ENCODE measurements at regions not wholly inside any gene's neighbourhood (a gene's known extent, or its start where the extent isn't known, plus 50 kb on each side); places are given as distances from the start of the nearest gene placed in this dataset.

- no peaks in the 10 kb centered on the region for H3K36me3 ChIP-seq
- H3K9me3 ChIP-seq, result peaks cover 0 to under 1% (median 0%) of the 10 kb centered on the region in 11 donors
- ATAC-seq (no peak), DNase-seq (no peak)
- H3K27me3 ChIP-seq, result no peaks in the 10 kb centered on the region
- no peak overlapping the region for H3K4me3 ChIP-seq
- no peak overlapping the region for H3K27ac ChIP-seq
- intact Hi-C loops (cut with DNase I), result no loop called here
- 61 to 66% methylated on average over 2 of the region's 2 CpGs for WGBS, 2 donors
- H3K4me1 ChIP-seq, result no peaks in the 10 kb centered on the region
- TF ChIP-seq, protein P1, sequence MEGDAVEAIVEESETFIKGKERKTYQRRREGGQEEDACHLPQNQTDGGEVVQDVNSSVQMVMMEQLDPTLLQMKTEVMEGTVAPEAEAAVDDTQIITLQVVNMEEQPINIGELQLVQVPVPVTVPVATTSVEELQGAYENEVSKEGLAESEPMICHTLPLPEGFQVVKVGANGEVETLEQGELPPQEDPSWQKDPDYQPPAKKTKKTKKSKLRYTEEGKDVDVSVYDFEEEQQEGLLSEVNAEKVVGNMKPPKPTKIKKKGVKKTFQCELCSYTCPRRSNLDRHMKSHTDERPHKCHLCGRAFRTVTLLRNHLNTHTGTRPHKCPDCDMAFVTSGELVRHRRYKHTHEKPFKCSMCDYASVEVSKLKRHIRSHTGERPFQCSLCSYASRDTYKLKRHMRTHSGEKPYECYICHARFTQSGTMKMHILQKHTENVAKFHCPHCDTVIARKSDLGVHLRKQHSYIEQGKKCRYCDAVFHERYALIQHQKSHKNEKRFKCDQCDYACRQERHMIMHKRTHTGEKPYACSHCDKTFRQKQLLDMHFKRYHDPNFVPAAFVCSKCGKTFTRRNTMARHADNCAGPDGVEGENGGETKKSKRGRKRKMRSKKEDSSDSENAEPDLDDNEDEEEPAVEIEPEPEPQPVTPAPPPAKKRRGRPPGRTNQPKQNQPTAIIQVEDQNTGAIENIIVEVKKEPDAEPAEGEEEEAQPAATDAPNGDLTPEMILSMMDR (IDR thresholded peaks at IDR 0.05), result no peak
Observed at GRCh38 chr5:21219966-21220365, 1232.0 kb upstream of the CDH18 start.

DNA sequence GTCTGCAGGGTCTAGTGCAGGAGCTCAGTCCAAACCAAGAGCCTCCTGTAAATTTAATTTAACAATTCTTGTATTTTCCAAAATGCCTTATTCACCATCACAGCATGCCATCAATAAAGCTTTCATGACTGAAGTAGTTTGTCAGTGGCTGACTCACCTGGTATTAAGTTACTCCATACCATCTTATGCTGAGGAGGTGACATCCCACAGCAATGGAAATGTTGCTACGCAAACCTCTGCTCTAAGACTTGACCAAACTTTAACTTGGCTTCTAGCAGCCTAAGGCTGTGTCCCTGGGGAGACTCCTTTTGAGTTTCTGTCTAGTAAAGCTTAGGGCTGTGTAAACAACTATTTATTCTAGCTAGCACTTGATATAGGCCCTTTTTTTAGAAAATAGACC lies 1231.3 kb upstream of the CDH18 start:
- intact Hi-C loops (cut with DNase I), result no loop called here
- no peak for DNase-seq
- TF ChIP-seq, protein P1 (IDR thresholded peaks at IDR 0.05), result no peak
- ATAC-seq, result no peak
- WGBS, 2 donors, result 88 to 93% methylated on average over 1 of the region's 1 CpG
- H3K9me3 ChIP-seq, result no peaks in the 10 kb centered on the region
- no peaks in the 10 kb centered on the region for H3K36me3 ChIP-seq
- H3K27ac ChIP-seq, result no peak overlapping the region
- no peaks in the 10 kb centered on the region for H3K4me1 ChIP-seq
- no peak overlapping the region for H3K4me3 ChIP-seq
- H3K27me3 ChIP-seq, result no peaks in the 10 kb centered on the region

DNA sequence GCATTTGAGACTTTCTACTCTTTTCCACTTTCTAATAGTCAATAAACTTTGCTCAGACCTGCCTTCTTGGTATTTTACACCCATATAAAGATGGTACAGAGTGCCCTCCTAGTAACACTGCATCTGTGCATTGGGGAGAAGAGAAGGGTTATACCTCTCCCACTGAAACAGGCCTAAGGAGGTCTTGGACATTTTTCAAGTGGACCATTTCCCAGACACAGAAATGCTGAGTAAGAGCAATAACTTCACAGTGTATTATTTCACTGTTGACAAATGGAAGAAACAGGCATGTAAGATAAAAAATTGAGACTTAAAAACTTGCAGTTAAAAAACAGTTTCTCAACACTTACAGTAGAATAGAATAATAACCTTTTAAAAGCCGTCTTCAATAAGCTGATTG lies 1224.0 kb upstream of the CDH18 start:
- Histone ChIP-seq H3K27ac (no peak overlapping the region), H3K4me3 (no peak overlapping the region), H3K36me3 (no peaks in the 10 kb centered on the region), H3K4me1 (no peaks in the 10 kb centered on the region), H3K9me3 (no peaks in the 10 kb centered on the region), H3K27me3 (no peaks in the 10 kb centered on the region)
- TF ChIP-seq, protein P1 (IDR thresholded peaks at IDR 0.05), result no peak
- 66 to 72% methylated on average over 1 of the region's 1 CpG for WGBS, 2 donors
- intact Hi-C loops (cut with DNase I), result no loop called here
- no peak for DNase-seq
- no peak for ATAC-seq

DNA sequence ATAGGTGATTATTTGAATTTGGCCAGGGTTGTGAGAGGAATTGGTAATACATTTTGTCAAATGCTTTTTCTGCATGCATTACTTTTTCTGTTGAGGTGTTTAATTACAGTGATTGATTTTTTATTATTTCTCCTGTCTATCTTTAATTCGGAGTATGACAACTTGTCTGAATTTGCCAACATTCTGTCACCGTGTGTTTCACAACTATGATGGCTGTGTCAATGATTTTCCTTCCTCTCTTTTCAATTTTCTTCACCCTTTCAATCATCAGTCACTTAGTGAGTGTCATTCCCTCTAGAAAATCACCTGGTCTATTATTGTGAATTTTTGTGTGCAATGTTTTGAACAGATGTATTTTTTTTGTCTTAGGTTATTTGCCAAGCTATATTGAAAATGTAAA lies 1221.4 kb upstream of the CDH18 start:
- no peaks in the 10 kb centered on the region for H3K9me3 ChIP-seq
- intact Hi-C loops (cut with DNase I), result no loop called here
- TF ChIP-seq, protein P1 (IDR thresholded peaks at IDR 0.05), result no peak
- H3K4me1 ChIP-seq, result no peaks in the 10 kb centered on the region
- ATAC-seq (no peak), DNase-seq (no peak)
- 87 to 89% methylated on average over 2 of the region's 2 CpGs for WGBS, 2 donors
- H3K27ac ChIP-seq, result no peak overlapping the region
- no peak overlapping the region for H3K4me3 ChIP-seq
- H3K27me3 ChIP-seq, result no peaks in the 10 kb centered on the region
- H3K36me3 ChIP-seq, result no peaks in the 10 kb centered on the region

- Histone ChIP-seq H3K27me3 (no peaks in the 10 kb centered on the region), H3K4me1 (no peaks in the 10 kb centered on the region), H3K27ac (no peak overlapping the region), H3K4me3 (no peak overlapping the region), H3K36me3 (no peaks in the 10 kb centered on the region), H3K9me3 (peaks cover 0 to 4% (median 0%) of the 10 kb centered on the region in 11 donors)
- intact Hi-C loops (cut with DNase I), result no loop called here
- no peak for DNase-seq
- TF ChIP-seq, protein P1 (IDR thresholded peaks at IDR 0.05), result no peak
- no peak for ATAC-seq
- WGBS, 2 donors, result 53 to 62% methylated on average over 2 of the region's 2 CpGs
Observed at GRCh38 chr5:21199087-21199486, 1211.1 kb upstream of the CDH18 start.
